Neural progenitor cell (in vitro differentiated cells): ENCODE measurements at regions not wholly inside any gene's neighbourhood (a gene's known extent, or its start where the extent isn't known, plus 50 kb on each side); places are given as distances from the start of the nearest gene placed in this dataset.

Experiments
- DNase-seq: peaks from one replicate; pipeline ENCODE4 v3.0.0-alpha.2; 2016; ENCODE audit warnings: low spot score
- H2AFZ ChIP-seq: fragments of 200-600 bp; sonication (generic); replicated peaks from 2 replicates; pipeline ENCODE4 v1.6.1; 2016; ENCODE audit warnings: antibody characterized with exemption
- H3F3A ChIP-seq: fragments of 200-600 bp; sonication (generic); 2 replicates; pipeline ENCODE4 v1.6.1; 2016; ENCODE audit warnings: antibody characterized with exemption, low read depth
- H3K27ac ChIP-seq: fragments of 200-600 bp; sonication (generic); 2 replicates; pipeline ENCODE4 v1.5.1; 2016; ENCODE audit warnings: mild to moderate bottlenecking
- H3K27me3 ChIP-seq: fragments of 200-600 bp; sonication (generic); 2 replicates; pipeline ENCODE4 v1.6.1; 2016; ENCODE audit warnings: mild to moderate bottlenecking, moderate library complexity
- H3K36me3 ChIP-seq: fragments of 200-600 bp; sonication (generic); 2 replicates; pipeline ENCODE4 v1.5.1; 2016
- H3K4me1 ChIP-seq: fragments of 200-600 bp; sonication (generic); 2 replicates; pipeline ENCODE4 v1.6.1; 2016; ENCODE audit warnings: mixed run types
- H3K4me2 ChIP-seq: fragments of 200-600 bp; sonication (generic); 2 replicates; pipeline ENCODE4 v1.6.1; 2016
- H3K4me3 ChIP-seq: fragments of 200-600 bp; sonication (generic); 2 replicates; pipeline ENCODE4 v1.5.1; 2016
- H3K79me2 ChIP-seq: fragments of 200-600 bp; sonication (generic); 2 replicates; pipeline ENCODE4 v1.6.1; 2016; ENCODE audit warnings: low read depth
- H3K9ac ChIP-seq: fragments of 200-600 bp; sonication (generic); 2 replicates; pipeline ENCODE4 v1.6.1; 2016
- H3K9me3 ChIP-seq: fragments of 200-600 bp; sonication (generic); 2 replicates; pipeline ENCODE4 v1.5.1; 2016; ENCODE audit warnings: low read depth
- H4K20me1 ChIP-seq: fragments of 200-600 bp; sonication (generic); 2 replicates; pipeline ENCODE4 v1.6.1; 2016; ENCODE audit warnings: low read depth
- H3K27ac Mint-ChIP-seq: 3 replicates; pipeline ENCODE4 v1.8.0; 2021; ENCODE audit warnings: mixed read lengths
- H3K27me3 Mint-ChIP-seq: 2 replicates; pipeline ENCODE4 v1.8.0; 2022; ENCODE audit warnings: low read depth, mild to moderate bottlenecking, inconsistent platforms, moderate library complexity, mixed read lengths; ENCODE audit not compliant: insufficient read depth
- H3K36me3 Mint-ChIP-seq: 3 replicates; pipeline ENCODE4 v1.8.0; 2021; ENCODE audit warnings: mixed read lengths
- H3K4me1 Mint-ChIP-seq: 3 replicates; pipeline ENCODE4 v1.8.0; 2021; ENCODE audit warnings: mixed read lengths
- H3K4me3 Mint-ChIP-seq: 3 replicates; pipeline ENCODE4 v1.8.0; 2021; ENCODE audit warnings: mild to moderate bottlenecking, moderate library complexity, mixed read lengths
- H3K9me3 Mint-ChIP-seq: 3 replicates; pipeline ENCODE4 v1.8.0; 2020; ENCODE audit warnings: mixed read lengths
- EZH2 ChIP-seq: fragments of 200-600 bp; sonication (generic); IDR thresholded peaks from 2 replicates; pipeline ENCODE4 v1.6.1; 2017; ENCODE audit warnings: antibody characterized with exemption, mild to moderate bottlenecking, moderate library complexity
- EZH2phosphoT487 ChIP-seq: fragments of 200-600 bp; sonication (generic); IDR thresholded peaks from 2 replicates; pipeline ENCODE4 v1.6.1; 2017; ENCODE audit warnings: antibody characterized with exemption
- TF ChIP-seq, protein P1 (sequence below): fragments of 200-600 bp; sonication (generic); IDR thresholded peaks from 2 replicates; pipeline ENCODE4 v1.5.1; 2017; ENCODE audit warnings: antibody characterized with exemption, mild to moderate bottlenecking

DNA sequence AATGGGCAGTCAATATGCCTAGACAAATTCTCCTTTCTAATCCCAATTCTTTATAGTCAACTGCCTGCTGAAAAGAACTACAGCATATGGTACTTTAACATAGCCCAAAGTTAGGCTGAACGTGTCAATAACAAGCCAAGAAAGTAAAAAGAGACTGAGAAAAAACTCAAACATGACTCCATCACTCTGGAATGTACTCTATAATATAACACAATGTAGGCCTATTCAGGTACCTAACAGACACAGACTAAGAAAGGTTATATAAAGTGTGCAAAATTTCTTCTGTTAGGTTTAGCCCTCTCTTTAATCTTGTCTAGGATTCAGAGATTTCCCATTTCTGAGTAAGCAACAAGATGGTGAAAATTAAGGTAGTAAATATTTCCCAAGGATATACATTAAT, 209.7 kb upstream of the PRR16 start:
- no peak for DNase-seq
- Histone ChIP-seq H3K4me1 (no peaks in the 10 kb centered on the region), H3K27ac (no peak overlapping the region), H4K20me1 (no peaks in the 10 kb centered on the region), H3K9me3 (no peaks in the 10 kb centered on the region), H3F3A (no peaks in the 10 kb centered on the region), H3K27me3 (no peaks in the 10 kb centered on the region), H3K79me2 (no peaks in the 10 kb centered on the region), H3K4me2 (no peak overlapping the region), H3K36me3 (no peaks in the 10 kb centered on the region), H3K4me3 (no peak overlapping the region), H3K9ac (no peak overlapping the region), H2AFZ (no peak overlapping the region)
- no peaks in the 10 kb centered on the region for H3K9me3 Mint-ChIP-seq
- no peak overlapping the region for H3K4me3 Mint-ChIP-seq
- no peak overlapping the region for H3K27ac Mint-ChIP-seq
- H3K4me1 Mint-ChIP-seq, result no peaks in the 10 kb centered on the region
- no peaks in the 10 kb centered on the region for H3K27me3 Mint-ChIP-seq
- TF ChIP-seq EZH2phosphoT487, result no peak
- no peak for TF ChIP-seq EZH2
- TF ChIP-seq, protein P1, sequence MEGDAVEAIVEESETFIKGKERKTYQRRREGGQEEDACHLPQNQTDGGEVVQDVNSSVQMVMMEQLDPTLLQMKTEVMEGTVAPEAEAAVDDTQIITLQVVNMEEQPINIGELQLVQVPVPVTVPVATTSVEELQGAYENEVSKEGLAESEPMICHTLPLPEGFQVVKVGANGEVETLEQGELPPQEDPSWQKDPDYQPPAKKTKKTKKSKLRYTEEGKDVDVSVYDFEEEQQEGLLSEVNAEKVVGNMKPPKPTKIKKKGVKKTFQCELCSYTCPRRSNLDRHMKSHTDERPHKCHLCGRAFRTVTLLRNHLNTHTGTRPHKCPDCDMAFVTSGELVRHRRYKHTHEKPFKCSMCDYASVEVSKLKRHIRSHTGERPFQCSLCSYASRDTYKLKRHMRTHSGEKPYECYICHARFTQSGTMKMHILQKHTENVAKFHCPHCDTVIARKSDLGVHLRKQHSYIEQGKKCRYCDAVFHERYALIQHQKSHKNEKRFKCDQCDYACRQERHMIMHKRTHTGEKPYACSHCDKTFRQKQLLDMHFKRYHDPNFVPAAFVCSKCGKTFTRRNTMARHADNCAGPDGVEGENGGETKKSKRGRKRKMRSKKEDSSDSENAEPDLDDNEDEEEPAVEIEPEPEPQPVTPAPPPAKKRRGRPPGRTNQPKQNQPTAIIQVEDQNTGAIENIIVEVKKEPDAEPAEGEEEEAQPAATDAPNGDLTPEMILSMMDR, result no peak
- no peaks in the 10 kb centered on the region for H3K36me3 Mint-ChIP-seq

DNA sequence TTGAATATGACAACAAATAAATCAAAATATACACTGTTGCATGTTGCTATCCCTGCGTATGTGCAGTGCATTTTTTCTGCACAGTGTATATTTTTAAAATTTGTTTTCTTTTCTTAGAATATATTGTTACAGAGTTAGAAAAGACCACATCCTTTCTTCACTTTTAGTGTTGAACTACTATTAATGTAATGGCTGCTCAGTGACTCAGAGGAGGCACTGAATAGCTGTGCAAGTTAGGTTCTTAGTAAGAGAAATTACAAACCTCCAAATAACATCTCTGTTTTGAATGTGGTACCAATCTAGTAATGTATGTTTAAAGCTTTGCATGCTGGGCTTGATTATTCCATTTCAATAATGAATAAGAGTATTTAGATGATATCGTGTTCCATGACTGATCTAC, 208.9 kb upstream of the PRR16 start:
- Histone ChIP-seq H3K27ac (no peak overlapping the region), H3K9me3 (no peaks in the 10 kb centered on the region), H3K4me3 (no peak overlapping the region), H2AFZ (no peak overlapping the region), H3K4me1 (no peaks in the 10 kb centered on the region), H3K79me2 (no peaks in the 10 kb centered on the region), H3K4me2 (no peak overlapping the region), H3K36me3 (no peaks in the 10 kb centered on the region), H3K9ac (no peak overlapping the region), H3F3A (no peaks in the 10 kb centered on the region), H4K20me1 (no peaks in the 10 kb centered on the region), H3K27me3 (no peaks in the 10 kb centered on the region)
- Mint-ChIP-seq H3K27me3 (no peaks in the 10 kb centered on the region), H3K36me3 (no peaks in the 10 kb centered on the region), H3K9me3 (no peaks in the 10 kb centered on the region), H3K4me1 (no peaks in the 10 kb centered on the region), H3K4me3 (no peak overlapping the region), H3K27ac (no peak overlapping the region)
- no peak for DNase-seq
- no peak for TF ChIP-seq EZH2
- TF ChIP-seq EZH2phosphoT487, result no peak
- TF ChIP-seq, protein P1, result no peak

DNA sequence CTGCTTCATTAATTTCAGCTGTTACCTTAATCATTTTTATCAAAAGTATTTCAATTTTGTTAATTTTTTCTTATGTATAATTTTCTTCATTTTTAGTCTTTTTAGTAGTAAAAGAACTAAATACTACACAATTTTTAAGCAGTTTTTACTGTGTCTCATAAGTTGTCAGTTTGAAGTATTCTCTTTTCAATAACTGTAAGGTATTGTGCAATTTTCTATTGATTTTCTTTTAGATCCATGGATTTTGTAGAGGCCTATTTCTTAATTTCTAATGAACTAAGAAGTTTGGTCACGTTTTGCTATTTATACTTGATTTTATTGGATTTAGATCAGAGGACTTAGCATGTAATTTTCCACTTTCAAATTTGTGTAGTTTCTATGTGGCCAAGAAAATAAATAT, 207.7 kb upstream of the PRR16 start:
- Histone ChIP-seq H4K20me1 (no peaks in the 10 kb centered on the region), H3K27me3 (no peaks in the 10 kb centered on the region), H3K36me3 (no peaks in the 10 kb centered on the region), H3F3A (no peaks in the 10 kb centered on the region), H3K79me2 (no peaks in the 10 kb centered on the region), H3K4me2 (no peak overlapping the region), H3K9ac (no peak overlapping the region), H3K27ac (no peak overlapping the region), H3K9me3 (no peaks in the 10 kb centered on the region), H2AFZ (no peak overlapping the region), H3K4me3 (no peak overlapping the region), H3K4me1 (no peaks in the 10 kb centered on the region)
- Mint-ChIP-seq H3K4me3 (no peak overlapping the region), H3K36me3 (no peaks in the 10 kb centered on the region), H3K4me1 (no peaks in the 10 kb centered on the region), H3K27ac (no peak overlapping the region), H3K27me3 (no peaks in the 10 kb centered on the region), H3K9me3 (no peaks in the 10 kb centered on the region)
- no peak for DNase-seq
- TF ChIP-seq EZH2phosphoT487 (no peak), EZH2 (no peak)
- TF ChIP-seq, protein P1, result no peak
